ENCODE measurements at regions not wholly inside any gene's neighbourhood (a gene's known extent, or its start where the extent isn't known, plus 50 kb on each side); places are given as distances from the start of the nearest gene placed in this dataset.

DNA sequence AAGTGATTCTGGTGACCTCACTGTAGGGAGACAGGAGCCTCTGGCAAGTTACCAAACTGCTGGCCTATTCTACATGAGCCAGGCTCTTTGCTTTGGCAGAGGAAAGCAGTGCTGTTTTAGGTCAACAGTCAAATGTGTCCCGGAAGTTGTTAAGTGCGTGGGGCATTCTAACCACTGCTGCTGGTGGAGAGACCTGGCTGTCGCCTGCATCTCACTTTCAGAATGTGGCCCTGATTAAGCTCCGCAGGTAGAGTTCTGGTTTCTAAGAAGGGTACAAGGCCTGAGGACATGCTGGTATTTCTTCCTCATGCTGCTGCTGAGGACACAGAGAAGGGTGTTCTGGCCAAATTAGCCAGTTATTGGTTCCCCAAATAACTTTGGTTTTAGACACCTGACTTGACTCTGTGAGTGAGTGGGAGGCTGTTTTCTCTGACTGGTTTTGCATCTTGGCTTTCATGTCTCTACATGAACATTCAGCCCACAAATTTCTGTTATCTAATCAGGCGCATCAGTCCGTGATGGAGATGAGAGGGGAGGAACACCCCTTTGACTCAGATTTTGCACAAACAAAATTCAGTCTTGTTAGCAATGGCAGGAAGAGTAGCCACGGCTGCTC, 120.8 kb downstream of the LMO4 start:
- no peaks in the 10 kb centered on the region for H3K79me2 ChIP-seq (ENCODE audit: insufficient read depth, low read length)
- Mint-ChIP-seq H3K27me3 (ENCODE audit: low read depth, unreplicated experiment) (peaks cover 2% of the 10 kb centered on the region), H3K4me1 (ENCODE audit: low read depth, unreplicated experiment) (no peaks in the 10 kb centered on the region), H3K9me3 (ENCODE audit: unreplicated experiment) (peaks cover 6% of the 10 kb centered on the region), H3K27ac (ENCODE audit: unreplicated experiment) (no peak overlapping the region), H3K36me3 (ENCODE audit: low read depth, unreplicated experiment) (no peaks in the 10 kb centered on the region), H3K4me3 (ENCODE audit: unreplicated experiment) (no peak overlapping the region)
- TF ChIP-seq, protein P1, sequence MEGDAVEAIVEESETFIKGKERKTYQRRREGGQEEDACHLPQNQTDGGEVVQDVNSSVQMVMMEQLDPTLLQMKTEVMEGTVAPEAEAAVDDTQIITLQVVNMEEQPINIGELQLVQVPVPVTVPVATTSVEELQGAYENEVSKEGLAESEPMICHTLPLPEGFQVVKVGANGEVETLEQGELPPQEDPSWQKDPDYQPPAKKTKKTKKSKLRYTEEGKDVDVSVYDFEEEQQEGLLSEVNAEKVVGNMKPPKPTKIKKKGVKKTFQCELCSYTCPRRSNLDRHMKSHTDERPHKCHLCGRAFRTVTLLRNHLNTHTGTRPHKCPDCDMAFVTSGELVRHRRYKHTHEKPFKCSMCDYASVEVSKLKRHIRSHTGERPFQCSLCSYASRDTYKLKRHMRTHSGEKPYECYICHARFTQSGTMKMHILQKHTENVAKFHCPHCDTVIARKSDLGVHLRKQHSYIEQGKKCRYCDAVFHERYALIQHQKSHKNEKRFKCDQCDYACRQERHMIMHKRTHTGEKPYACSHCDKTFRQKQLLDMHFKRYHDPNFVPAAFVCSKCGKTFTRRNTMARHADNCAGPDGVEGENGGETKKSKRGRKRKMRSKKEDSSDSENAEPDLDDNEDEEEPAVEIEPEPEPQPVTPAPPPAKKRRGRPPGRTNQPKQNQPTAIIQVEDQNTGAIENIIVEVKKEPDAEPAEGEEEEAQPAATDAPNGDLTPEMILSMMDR (IDR thresholded peaks at IDR 0.05; ENCODE audit: insufficient read depth, low read depth, low read length): no peak
- no peak for TF ChIP-seq EZH2 (IDR thresholded peaks at IDR 0.05; ENCODE audit: insufficient read depth, low read length)
- no peaks in the 10 kb centered on the region for H4K20me1 ChIP-seq (ENCODE audit: insufficient read depth, low read length)
- no peak overlapping the region for H3K27ac ChIP-seq (ENCODE audit: low read depth, low read length)
- no peak overlapping the region for H2AFZ ChIP-seq (ENCODE audit: low read depth, low read length)
- H3K4me2 ChIP-seq (ENCODE audit: low read length): no peak overlapping the region
- H3K9me3 ChIP-seq (ENCODE audit: insufficient read depth, low read depth, low read length): no peaks in the 10 kb centered on the region
- H3K9ac ChIP-seq (ENCODE audit: low read length): no peak overlapping the region
- no peaks in the 10 kb centered on the region for H3K4me1 ChIP-seq (ENCODE audit: insufficient read depth, low read length)
- FAIRE-seq: no peak
- no peak for DNase-seq (ENCODE audit: low read depth)
- no peak overlapping the region for H3K4me3 ChIP-seq (ENCODE audit: insufficient read depth, low read depth, low read length)
- H3K27me3 ChIP-seq (ENCODE audit: insufficient read depth, low read length): no peaks in the 10 kb centered on the region
- no peaks in the 10 kb centered on the region for H3K36me3 ChIP-seq (ENCODE audit: insufficient read depth, low read length)

DNA sequence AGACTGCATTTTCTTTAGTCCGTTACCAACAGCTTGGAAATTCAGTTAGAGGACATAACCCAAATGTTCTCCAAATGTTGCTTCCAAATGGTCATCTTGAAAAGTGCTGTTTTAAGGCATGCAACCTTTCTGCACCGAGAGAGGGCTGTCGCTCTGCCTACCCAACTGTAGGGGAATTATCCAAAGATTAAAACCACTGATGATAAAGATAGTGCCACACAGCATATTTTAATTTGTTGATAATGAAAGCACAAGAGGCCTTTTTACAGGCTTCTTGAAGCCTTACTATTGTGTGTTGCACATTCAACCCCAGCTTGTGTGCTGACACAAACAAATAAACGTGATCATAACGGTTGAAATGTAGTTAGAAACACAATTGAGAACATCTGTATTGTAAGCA, 121.5 kb downstream of the LMO4 start:
- H3K9me3 ChIP-seq (ENCODE audit: insufficient read depth, low read depth, low read length): no peaks in the 10 kb centered on the region
- H3K27ac ChIP-seq (ENCODE audit: low read depth, low read length): no peak overlapping the region
- DNase-seq (ENCODE audit: low read depth): no peak
- no peak overlapping the region for H3K9ac ChIP-seq (ENCODE audit: low read length)
- peaks cover 2% of the 10 kb centered on the region for H3K27me3 Mint-ChIP-seq (ENCODE audit: low read depth, unreplicated experiment)
- no peaks in the 10 kb centered on the region for H3K79me2 ChIP-seq (ENCODE audit: insufficient read depth, low read length)
- no peak overlapping the region for H2AFZ ChIP-seq (ENCODE audit: low read depth, low read length)
- H3K36me3 ChIP-seq (ENCODE audit: insufficient read depth, low read length): no peaks in the 10 kb centered on the region
- no peaks in the 10 kb centered on the region for H3K4me1 Mint-ChIP-seq (ENCODE audit: low read depth, unreplicated experiment)
- H3K9me3 Mint-ChIP-seq (ENCODE audit: unreplicated experiment): peaks cover 2% of the 10 kb centered on the region
- H3K4me3 Mint-ChIP-seq (ENCODE audit: unreplicated experiment): no peak overlapping the region
- no peaks in the 10 kb centered on the region for H3K4me1 ChIP-seq (ENCODE audit: insufficient read depth, low read length)
- H3K4me2 ChIP-seq (ENCODE audit: low read length): no peak overlapping the region
- no peaks in the 10 kb centered on the region for H4K20me1 ChIP-seq (ENCODE audit: insufficient read depth, low read length)
- no peaks in the 10 kb centered on the region for H3K27me3 ChIP-seq (ENCODE audit: insufficient read depth, low read length)
- no peaks in the 10 kb centered on the region for H3K36me3 Mint-ChIP-seq (ENCODE audit: low read depth, unreplicated experiment)
- no peak for FAIRE-seq
- H3K27ac Mint-ChIP-seq (ENCODE audit: unreplicated experiment): no peak overlapping the region
- no peak overlapping the region for H3K4me3 ChIP-seq (ENCODE audit: insufficient read depth, low read depth, low read length)
- TF ChIP-seq EZH2 (IDR thresholded peaks at IDR 0.05; ENCODE audit: insufficient read depth, low read length): no peak
- TF ChIP-seq, protein P1 (IDR thresholded peaks at IDR 0.05; ENCODE audit: insufficient read depth, low read depth, low read length): no peak

DNA sequence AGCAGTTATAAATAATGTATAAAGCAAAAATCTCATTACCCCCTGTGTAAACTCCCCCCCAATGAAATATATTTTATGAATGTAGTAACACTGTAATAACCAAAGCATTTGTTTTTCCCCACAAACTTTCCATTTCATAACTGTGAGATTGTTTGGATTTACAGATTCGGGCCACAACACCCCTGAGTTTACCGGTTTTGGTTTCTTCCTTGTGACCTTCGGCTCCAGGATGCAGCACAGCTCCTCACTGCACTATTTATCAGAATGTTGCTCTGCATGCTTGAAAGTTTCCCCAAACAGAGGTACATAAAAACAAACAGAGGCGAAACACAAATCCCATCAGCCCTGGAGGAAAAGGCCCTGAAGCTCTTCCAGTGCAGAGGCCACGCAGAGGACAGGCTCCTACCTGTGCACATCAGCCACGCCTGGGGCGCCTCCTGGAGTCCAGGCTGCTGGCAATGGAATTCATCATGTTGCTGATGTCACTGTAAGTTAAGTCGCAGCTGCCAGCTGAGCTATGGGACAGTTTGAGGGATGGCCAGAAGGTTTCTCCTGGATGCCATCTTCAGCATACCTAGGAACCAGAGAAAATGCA, 122.0 kb downstream of the LMO4 start:
- no peak overlapping the region for H3K9ac ChIP-seq (ENCODE audit: low read length)
- no peaks in the 10 kb centered on the region for H3K36me3 ChIP-seq (ENCODE audit: insufficient read depth, low read length)
- no peaks in the 10 kb centered on the region for H4K20me1 ChIP-seq (ENCODE audit: insufficient read depth, low read length)
- Mint-ChIP-seq H3K4me3 (ENCODE audit: unreplicated experiment) (no peak overlapping the region), H3K36me3 (ENCODE audit: low read depth, unreplicated experiment) (no peaks in the 10 kb centered on the region), H3K9me3 (ENCODE audit: unreplicated experiment) (no peaks in the 10 kb centered on the region), H3K27me3 (ENCODE audit: low read depth, unreplicated experiment) (peaks cover 2% of the 10 kb centered on the region), H3K27ac (ENCODE audit: unreplicated experiment) (no peak overlapping the region), H3K4me1 (ENCODE audit: low read depth, unreplicated experiment) (no peaks in the 10 kb centered on the region)
- H3K4me3 ChIP-seq (ENCODE audit: insufficient read depth, low read depth, low read length): no peak overlapping the region
- no peaks in the 10 kb centered on the region for H3K27me3 ChIP-seq (ENCODE audit: insufficient read depth, low read length)
- no peaks in the 10 kb centered on the region for H3K4me1 ChIP-seq (ENCODE audit: insufficient read depth, low read length)
- H3K9me3 ChIP-seq (ENCODE audit: insufficient read depth, low read depth, low read length): no peaks in the 10 kb centered on the region
- TF ChIP-seq, protein P1 (IDR thresholded peaks at IDR 0.05; ENCODE audit: insufficient read depth, low read depth, low read length): no peak
- no peak for TF ChIP-seq EZH2 (IDR thresholded peaks at IDR 0.05; ENCODE audit: insufficient read depth, low read length)
- no peak overlapping the region for H2AFZ ChIP-seq (ENCODE audit: low read depth, low read length)
- no peaks in the 10 kb centered on the region for H3K79me2 ChIP-seq (ENCODE audit: insufficient read depth, low read length)
- DNase-seq (ENCODE audit: low read depth): no peak
- no peak for FAIRE-seq
- H3K4me2 ChIP-seq (ENCODE audit: low read length): no peak overlapping the region
- no peak overlapping the region for H3K27ac ChIP-seq (ENCODE audit: low read depth, low read length)
